ENCODE measurements at regions not wholly inside any gene's neighbourhood (a gene's known extent, or its start where the extent isn't known, plus 50 kb on each side); places are given as distances from the start of the nearest gene placed in this dataset.

DNA sequence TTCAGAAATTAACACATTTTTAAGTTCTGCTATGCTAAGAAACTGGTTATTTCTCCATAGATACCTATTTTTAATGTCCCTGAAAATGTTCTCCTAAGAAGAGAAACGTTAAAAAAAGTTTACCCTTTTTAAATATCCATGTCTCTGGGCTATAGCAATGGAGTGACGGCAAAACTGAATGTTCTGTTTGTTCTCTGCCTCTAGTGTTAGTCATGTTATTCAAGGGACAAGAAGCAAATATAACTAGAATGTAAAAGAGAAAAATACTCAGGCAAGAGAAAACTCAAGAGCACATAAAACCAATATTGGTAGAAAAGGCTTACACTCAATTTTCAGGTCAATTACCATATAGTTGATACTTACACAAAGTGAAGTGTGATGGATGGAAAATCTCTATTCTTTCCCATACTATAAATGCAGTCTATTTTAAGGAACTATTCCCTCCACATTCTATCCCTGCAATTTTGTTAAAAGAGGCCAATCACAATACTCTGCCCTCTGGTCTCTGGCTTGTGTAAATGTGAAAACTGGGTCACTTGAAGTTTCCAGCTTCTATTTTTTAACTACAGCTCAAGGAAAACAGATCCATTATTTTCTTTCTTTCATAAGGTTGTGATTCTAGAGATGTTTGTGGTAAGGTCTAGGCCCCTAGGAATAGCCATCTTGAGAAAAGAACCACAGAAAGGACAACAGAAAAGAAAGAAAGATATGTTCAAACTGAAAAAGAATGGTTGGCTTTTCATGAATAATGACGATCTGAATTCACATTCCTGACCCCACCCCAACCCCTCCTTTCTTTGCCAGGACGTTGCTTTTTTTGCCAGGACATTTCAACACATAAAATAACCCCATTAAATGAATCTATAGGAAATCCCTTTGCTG, 200.3 kb upstream of the FAM83B start:
- DNase-seq (ENCODE audit: low read depth in 6 of 9, low spot score in 9 of 9): no peak
- no peaks in the 10 kb centered on the region for H3K9me3 ChIP-seq (ENCODE audit: control insufficient read depth in 2 of 2, insufficient read depth in 1 of 2, low read length in 1 of 2)
- WGBS: 71% methylated on average over 4 of the region's 4 CpGs
- no peaks in the 10 kb centered on the region for H3K36me3 ChIP-seq (ENCODE audit: control insufficient read depth in 2 of 2, insufficient read depth in 2 of 2, low read length in 1 of 2)
- H3K27ac ChIP-seq (ENCODE audit: low read depth in 1 of 2, low read length in 1 of 2): no peak overlapping the region
- H3K27me3 ChIP-seq (ENCODE audit: control insufficient read depth in 2 of 2, insufficient read depth in 1 of 2, low read length in 1 of 2): no peaks in the 10 kb centered on the region
- H3K4me1 ChIP-seq (ENCODE audit: control insufficient read depth in 2 of 2, insufficient read depth in 2 of 2, low read length in 2 of 2): no peaks in the 10 kb centered on the region
- H3K4me3 ChIP-seq (ENCODE audit: low read length in 2 of 2): no peak overlapping the region

GRCh38 chr6:54646951-54647664, 199.5 kb upstream of the FAM83B start:
- no peaks in the 10 kb centered on the region for H3K9me3 ChIP-seq (ENCODE audit: control insufficient read depth in 2 of 2, insufficient read depth in 1 of 2, low read length in 1 of 2)
- DNase-seq (ENCODE audit: low read depth in 6 of 9, low spot score in 9 of 9): no peak
- no peak overlapping the region for H3K27ac ChIP-seq (ENCODE audit: low read depth in 1 of 2, low read length in 1 of 2)
- no peaks in the 10 kb centered on the region for H3K27me3 ChIP-seq (ENCODE audit: control insufficient read depth in 2 of 2, insufficient read depth in 1 of 2, low read length in 1 of 2)
- H3K4me1 ChIP-seq (ENCODE audit: control insufficient read depth in 2 of 2, insufficient read depth in 2 of 2, low read length in 2 of 2): no peaks in the 10 kb centered on the region
- H3K4me3 ChIP-seq (ENCODE audit: low read length in 2 of 2): no peak overlapping the region
- WGBS: 83% methylated on average over 8 of the region's 8 CpGs
- no peaks in the 10 kb centered on the region for H3K36me3 ChIP-seq (ENCODE audit: control insufficient read depth in 2 of 2, insufficient read depth in 2 of 2, low read length in 1 of 2)

DNA sequence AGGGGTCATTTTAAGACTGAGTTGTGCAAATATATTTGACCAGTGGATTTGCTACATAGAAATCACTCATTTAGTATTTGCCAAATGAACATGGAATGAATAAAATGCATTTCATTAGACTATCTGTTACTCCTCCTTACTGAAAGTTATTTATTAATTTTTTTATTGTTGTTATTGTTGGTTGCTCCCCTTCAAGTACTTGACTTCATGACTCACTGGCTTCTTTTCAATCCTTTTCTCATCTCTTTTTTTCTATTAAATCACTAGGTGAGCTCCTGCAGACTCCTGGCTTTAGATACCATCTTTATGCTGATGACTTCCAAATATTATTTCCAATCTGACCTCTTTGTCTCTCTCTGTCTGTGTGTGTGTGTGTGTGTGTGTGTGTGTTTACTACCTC, 192.2 kb upstream of the FAM83B start:
- Histone ChIP-seq H3K9me3 (ENCODE audit: control insufficient read depth in 2 of 2, insufficient read depth in 1 of 2, low read length in 1 of 2) (no peaks in the 10 kb centered on the region), H3K4me3 (ENCODE audit: low read length in 2 of 2) (no peak overlapping the region), H3K36me3 (ENCODE audit: control insufficient read depth in 2 of 2, insufficient read depth in 2 of 2, low read length in 1 of 2) (no peaks in the 10 kb centered on the region), H3K27me3 (ENCODE audit: control insufficient read depth in 2 of 2, insufficient read depth in 1 of 2, low read length in 1 of 2) (no peaks in the 10 kb centered on the region), H3K4me1 (ENCODE audit: control insufficient read depth in 2 of 2, insufficient read depth in 2 of 2, low read length in 2 of 2) (no peaks in the 10 kb centered on the region), H3K27ac (ENCODE audit: low read depth in 1 of 2, low read length in 1 of 2) (no peak overlapping the region)
- DNase-seq (ENCODE audit: low read depth in 6 of 9, low spot score in 9 of 9): no peak

DNA sequence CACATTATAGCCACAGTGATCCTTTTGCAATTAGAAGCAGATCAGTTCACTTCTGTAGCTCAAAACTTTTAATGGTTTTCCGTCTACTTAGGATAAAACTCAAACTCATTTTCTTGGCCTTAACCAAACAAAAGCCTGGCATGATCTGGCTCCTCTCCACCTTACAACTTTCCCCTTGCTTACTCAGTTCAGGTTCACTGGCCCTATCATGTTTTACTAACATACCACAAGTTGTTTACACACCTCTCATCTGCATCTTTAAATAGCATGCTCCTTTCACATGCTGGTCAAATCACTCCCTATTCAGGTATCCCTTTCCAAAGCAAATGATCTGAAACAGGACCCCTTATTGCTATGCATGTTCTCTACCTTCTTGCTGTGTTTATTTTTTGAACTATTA, 191.4 kb upstream of the FAM83B start:
- Histone ChIP-seq H3K27ac (ENCODE audit: low read depth in 1 of 2, low read length in 1 of 2) (no peak overlapping the region), H3K27me3 (ENCODE audit: control insufficient read depth in 2 of 2, insufficient read depth in 1 of 2, low read length in 1 of 2) (no peaks in the 10 kb centered on the region), H3K36me3 (ENCODE audit: control insufficient read depth in 2 of 2, insufficient read depth in 2 of 2, low read length in 1 of 2) (no peaks in the 10 kb centered on the region), H3K4me3 (ENCODE audit: low read length in 2 of 2) (no peak overlapping the region), H3K9me3 (ENCODE audit: control insufficient read depth in 2 of 2, insufficient read depth in 1 of 2, low read length in 1 of 2) (no peaks in the 10 kb centered on the region), H3K4me1 (ENCODE audit: control insufficient read depth in 2 of 2, insufficient read depth in 2 of 2, low read length in 2 of 2) (no peaks in the 10 kb centered on the region)
- 95% methylated on average over 1 of the region's 1 CpG for WGBS
- no peak for DNase-seq (ENCODE audit: low read depth in 6 of 9, low spot score in 9 of 9)

DNA sequence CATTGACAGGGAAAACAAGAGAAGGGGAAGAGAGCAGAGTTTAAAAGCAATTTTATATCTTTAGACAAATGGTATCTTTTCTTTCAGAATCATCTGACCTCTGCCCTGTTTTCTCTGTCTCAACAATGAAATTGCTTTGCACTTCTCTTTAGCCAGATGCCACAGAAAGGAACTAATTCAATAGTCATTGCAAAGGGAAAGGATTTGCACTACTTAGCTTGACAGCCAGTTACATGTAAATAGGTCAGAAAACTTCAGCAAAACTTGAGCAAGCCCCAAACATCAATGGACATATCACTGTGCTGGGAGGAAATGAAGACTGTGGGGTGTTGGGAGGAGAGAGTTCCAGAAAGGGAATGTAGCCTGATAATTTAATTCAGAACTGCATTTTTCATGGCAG, 181.3 kb upstream of the FAM83B start:
- no peak for DNase-seq (ENCODE audit: low read depth in 6 of 9, low spot score in 9 of 9)
- H3K27ac ChIP-seq (ENCODE audit: low read depth in 1 of 2, low read length in 1 of 2): no peak overlapping the region
- no peaks in the 10 kb centered on the region for H3K27me3 ChIP-seq (ENCODE audit: control insufficient read depth in 2 of 2, insufficient read depth in 1 of 2, low read length in 1 of 2)
- H3K4me3 ChIP-seq (ENCODE audit: low read length in 2 of 2): no peak overlapping the region
- H3K4me1 ChIP-seq (ENCODE audit: control insufficient read depth in 2 of 2, insufficient read depth in 2 of 2, low read length in 2 of 2): no peaks in the 10 kb centered on the region
- peaks cover 0 to 10% of the 10 kb centered on the region in 2 donors for H3K9me3 ChIP-seq (ENCODE audit: control insufficient read depth in 2 of 2, insufficient read depth in 1 of 2, low read length in 1 of 2)
- H3K36me3 ChIP-seq (ENCODE audit: control insufficient read depth in 2 of 2, insufficient read depth in 2 of 2, low read length in 1 of 2): no peaks in the 10 kb centered on the region

GRCh38 chr6:54680531-54680930, 166.0 kb upstream of the FAM83B start:
- Histone ChIP-seq H3K36me3 (ENCODE audit: control insufficient read depth in 2 of 2, insufficient read depth in 2 of 2, low read length in 1 of 2) (no peaks in the 10 kb centered on the region), H3K27me3 (ENCODE audit: control insufficient read depth in 2 of 2, insufficient read depth in 1 of 2, low read length in 1 of 2) (no peaks in the 10 kb centered on the region), H3K4me1 (ENCODE audit: control insufficient read depth in 2 of 2, insufficient read depth in 2 of 2, low read length in 2 of 2) (no peaks in the 10 kb centered on the region), H3K27ac (ENCODE audit: low read depth in 1 of 2, low read length in 1 of 2) (no peak overlapping the region), H3K9me3 (ENCODE audit: control insufficient read depth in 2 of 2, insufficient read depth in 1 of 2, low read length in 1 of 2) (no peaks in the 10 kb centered on the region), H3K4me3 (ENCODE audit: low read length in 2 of 2) (no peak overlapping the region)
- 93% methylated on average over 2 of the region's 2 CpGs for WGBS
- no peak for DNase-seq (ENCODE audit: low read depth in 6 of 9, low spot score in 9 of 9)

DNA sequence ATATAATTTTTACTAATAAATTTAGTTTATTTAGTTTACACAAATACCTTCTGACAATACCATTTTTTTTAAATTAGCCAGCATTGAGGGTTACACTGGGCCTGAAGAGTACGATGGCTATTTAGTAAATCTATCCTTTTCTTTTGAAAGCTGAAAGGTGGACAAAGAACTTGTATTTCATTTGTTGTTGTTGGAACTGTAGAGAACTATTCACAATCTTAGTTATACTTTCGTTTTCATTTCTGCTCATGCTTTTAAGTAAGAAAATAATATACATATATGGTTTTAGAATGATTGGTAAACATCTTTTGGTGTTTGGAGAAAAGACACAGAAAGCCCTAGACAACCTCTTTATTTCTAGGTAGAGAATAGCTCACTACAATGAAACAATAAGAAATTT, 165.3 kb upstream of the FAM83B start:
- no peaks in the 10 kb centered on the region for H3K9me3 ChIP-seq (ENCODE audit: control insufficient read depth in 2 of 2, insufficient read depth in 1 of 2, low read length in 1 of 2)
- WGBS: 90% methylated on average over 2 of the region's 2 CpGs
- no peak overlapping the region for H3K27ac ChIP-seq (ENCODE audit: low read depth in 1 of 2, low read length in 1 of 2)
- DNase-seq (ENCODE audit: low read depth in 6 of 9, low spot score in 9 of 9): no peak
- no peaks in the 10 kb centered on the region for H3K4me1 ChIP-seq (ENCODE audit: control insufficient read depth in 2 of 2, insufficient read depth in 2 of 2, low read length in 2 of 2)
- H3K4me3 ChIP-seq (ENCODE audit: low read length in 2 of 2): no peak overlapping the region
- H3K36me3 ChIP-seq (ENCODE audit: control insufficient read depth in 2 of 2, insufficient read depth in 2 of 2, low read length in 1 of 2): no peaks in the 10 kb centered on the region
- H3K27me3 ChIP-seq (ENCODE audit: control insufficient read depth in 2 of 2, insufficient read depth in 1 of 2, low read length in 1 of 2): no peaks in the 10 kb centered on the region

DNA sequence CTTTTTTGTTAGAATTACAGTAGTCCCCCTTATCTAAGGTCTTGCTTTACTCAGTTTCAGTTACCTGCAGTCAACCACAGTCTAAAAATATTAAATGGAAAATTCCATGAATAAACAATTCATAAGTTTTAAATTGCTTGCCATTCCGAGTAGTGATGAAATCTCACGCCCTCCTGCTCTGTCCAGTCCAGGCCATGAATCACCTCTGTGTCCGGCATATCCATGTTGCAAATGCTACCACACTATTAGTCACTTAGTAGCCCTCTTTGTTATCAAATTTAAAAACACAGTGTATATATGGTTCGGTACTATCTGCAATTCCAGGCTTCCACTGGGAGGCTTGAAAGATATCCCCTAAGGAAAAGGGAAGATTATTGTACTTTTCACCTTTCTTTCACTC, 164.6 kb upstream of the FAM83B start:
- no peaks in the 10 kb centered on the region for H3K4me1 ChIP-seq (ENCODE audit: control insufficient read depth in 2 of 2, insufficient read depth in 2 of 2, low read length in 2 of 2)
- 96% methylated on average over 4 of the region's 4 CpGs for WGBS
- no peaks in the 10 kb centered on the region for H3K27me3 ChIP-seq (ENCODE audit: control insufficient read depth in 2 of 2, insufficient read depth in 1 of 2, low read length in 1 of 2)
- H3K9me3 ChIP-seq (ENCODE audit: control insufficient read depth in 2 of 2, insufficient read depth in 1 of 2, low read length in 1 of 2): no peaks in the 10 kb centered on the region
- no peaks in the 10 kb centered on the region for H3K36me3 ChIP-seq (ENCODE audit: control insufficient read depth in 2 of 2, insufficient read depth in 2 of 2, low read length in 1 of 2)
- H3K27ac ChIP-seq (ENCODE audit: low read depth in 1 of 2, low read length in 1 of 2): no peak overlapping the region
- no peak for DNase-seq (ENCODE audit: low read depth in 6 of 9, low spot score in 9 of 9)
- H3K4me3 ChIP-seq (ENCODE audit: low read length in 2 of 2): no peak overlapping the region

GRCh38 chr6:54689620-54690019, 157.0 kb upstream of the FAM83B start:
- 82% methylated on average over 2 of the region's 2 CpGs for WGBS
- Histone ChIP-seq H3K4me1 (ENCODE audit: control insufficient read depth in 2 of 2, insufficient read depth in 2 of 2, low read length in 2 of 2) (no peaks in the 10 kb centered on the region), H3K36me3 (ENCODE audit: control insufficient read depth in 2 of 2, insufficient read depth in 2 of 2, low read length in 1 of 2) (no peaks in the 10 kb centered on the region), H3K4me3 (ENCODE audit: low read length in 2 of 2) (no peak overlapping the region), H3K27me3 (ENCODE audit: control insufficient read depth in 2 of 2, insufficient read depth in 1 of 2, low read length in 1 of 2) (no peaks in the 10 kb centered on the region), H3K9me3 (ENCODE audit: control insufficient read depth in 2 of 2, insufficient read depth in 1 of 2, low read length in 1 of 2) (no peaks in the 10 kb centered on the region), H3K27ac (ENCODE audit: low read depth in 1 of 2, low read length in 1 of 2) (no peak overlapping the region)
- DNase-seq (ENCODE audit: low read depth in 6 of 9, low spot score in 9 of 9): no peak

Data from thymus (tissue), 11 donors.